DOHH2 (cell line): ENCODE measurements at regions not wholly inside any gene's neighbourhood (a gene's known extent, or its start where the extent isn't known, plus 50 kb on each side); places are given as distances from the start of the nearest gene placed in this dataset.

Experiments
- H3F3A ChIP-seq: fragments of 200-600 bp; sonication (generic), shearing (Covaris generic); 2 replicates; pipeline ENCODE4 v1.6.0; 2016; ENCODE audit warnings: antibody characterized with exemption, mild to moderate bottlenecking; ENCODE audit not compliant: control insufficient read depth, insufficient read depth
- H3K27ac ChIP-seq: fragments of 200-600 bp; sonication (generic); 2 replicates; pipeline ENCODE4 v1.5.1; 2014; ENCODE audit warnings: low read depth, mild to moderate bottlenecking, low read length, moderate library complexity
- H3K27me3 ChIP-seq: fragments of 200-600 bp; sonication (generic); 2 replicates; pipeline ENCODE4 v1.6.1; 2014; ENCODE audit warnings: mild to moderate bottlenecking, low read length, mixed read lengths; ENCODE audit not compliant: control insufficient read depth
- H3K36me3 ChIP-seq: fragments of 200-600 bp; sonication (generic); 2 replicates; pipeline ENCODE4 v1.6.1; 2014; ENCODE audit warnings: mild to moderate bottlenecking, low read length, moderate library complexity, mixed read lengths; ENCODE audit not compliant: control insufficient read depth
- H3K4me1 ChIP-seq: fragments of 200-600 bp; sonication (generic); 2 replicates; pipeline ENCODE4 v1.6.1; 2014; ENCODE audit warnings: mild to moderate bottlenecking, low read length, mixed read lengths; ENCODE audit not compliant: control insufficient read depth
- H3K4me2 ChIP-seq: fragments of 200-600 bp; sonication (generic); 2 replicates; pipeline ENCODE4 v1.6.0; 2014; ENCODE audit warnings: mild to moderate bottlenecking, low read length, moderate library complexity
- H3K4me3 ChIP-seq: fragments of 200-600 bp; sonication (generic); 2 replicates; pipeline ENCODE4 v1.5.1; 2014; ENCODE audit warnings: mild to moderate bottlenecking, low read length, mixed read lengths
- H3K79me2 ChIP-seq: fragments of 200-600 bp; sonication (generic); 2 replicates; pipeline ENCODE4 v1.6.1; 2014; ENCODE audit warnings: mild to moderate bottlenecking, low read length, mixed read lengths; ENCODE audit not compliant: control insufficient read depth
- H3K9me2 ChIP-seq: fragments of 200-600 bp; sonication (generic); replicated peaks from 2 replicates; pipeline ENCODE4 v1.6.1; 2014; ENCODE audit warnings: mild to moderate bottlenecking, low read length, mixed read lengths; ENCODE audit not compliant: control insufficient read depth
- H3K9me3 ChIP-seq: fragments of 200-600 bp; sonication (generic); 2 replicates; pipeline ENCODE4 v1.6.1; 2014; ENCODE audit warnings: antibody characterized with exemption, low read length, mixed read lengths; ENCODE audit not compliant: control insufficient read depth, insufficient read depth
- H4K20me1 ChIP-seq: fragments of 200-600 bp; sonication (generic); 2 replicates; pipeline ENCODE4 v1.6.0; 2014; ENCODE audit warnings: low read depth, mild to moderate bottlenecking, antibody characterized with exemption, low read length, moderate library complexity; ENCODE audit not compliant: control insufficient read depth, insufficient read depth
- EZH2phosphoT487 ChIP-seq: fragments of 200-600 bp; sonication (generic); IDR thresholded peaks from 2 replicates; pipeline ENCODE4 v1.6.1; 2017; ENCODE audit warnings: borderline replicate concordance, mild to moderate bottlenecking, antibody characterized with exemption, low read length, moderate library complexity, mixed read lengths
- TF ChIP-seq, protein P1 (sequence below): fragments of 200-600 bp; sonication (generic); IDR thresholded peaks from one replicate; pipeline ENCODE4 v1.5.1; 2014; ENCODE audit warnings: antibody characterized with exemption, mild to moderate bottlenecking, low read depth, low read length; ENCODE audit not compliant: poor library complexity, severe bottlenecking

DNA sequence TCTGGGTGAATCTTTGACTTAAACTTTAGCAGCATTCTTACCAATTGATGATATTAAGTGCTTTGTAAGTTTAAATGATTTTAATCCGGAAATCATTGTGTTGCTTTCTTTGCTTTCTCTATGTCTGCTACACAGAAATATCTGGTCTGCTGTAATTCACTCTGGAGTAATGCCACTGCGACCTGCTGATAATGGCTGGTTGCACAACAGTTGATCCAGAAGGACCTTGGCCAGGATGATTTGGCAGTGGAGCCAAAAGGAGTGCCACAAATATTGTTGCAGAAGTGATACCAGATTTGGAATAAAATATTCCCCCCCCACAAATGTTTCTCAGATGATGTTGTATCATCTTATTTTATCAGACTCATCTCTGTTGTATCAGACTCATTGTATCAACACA, 2063.9 kb downstream of the MRPL39 start:
- no peaks in the 10 kb centered on the region for H3K27me3 ChIP-seq
- no peaks in the 10 kb centered on the region for H3K9me3 ChIP-seq
- H3K4me3 ChIP-seq = no peak overlapping the region
- no peaks in the 10 kb centered on the region for H3K4me1 ChIP-seq
- H3K4me2 ChIP-seq = no peak overlapping the region
- H3F3A ChIP-seq = no peaks in the 10 kb centered on the region
- TF ChIP-seq EZH2phosphoT487 = no peak
- TF ChIP-seq, protein P1, sequence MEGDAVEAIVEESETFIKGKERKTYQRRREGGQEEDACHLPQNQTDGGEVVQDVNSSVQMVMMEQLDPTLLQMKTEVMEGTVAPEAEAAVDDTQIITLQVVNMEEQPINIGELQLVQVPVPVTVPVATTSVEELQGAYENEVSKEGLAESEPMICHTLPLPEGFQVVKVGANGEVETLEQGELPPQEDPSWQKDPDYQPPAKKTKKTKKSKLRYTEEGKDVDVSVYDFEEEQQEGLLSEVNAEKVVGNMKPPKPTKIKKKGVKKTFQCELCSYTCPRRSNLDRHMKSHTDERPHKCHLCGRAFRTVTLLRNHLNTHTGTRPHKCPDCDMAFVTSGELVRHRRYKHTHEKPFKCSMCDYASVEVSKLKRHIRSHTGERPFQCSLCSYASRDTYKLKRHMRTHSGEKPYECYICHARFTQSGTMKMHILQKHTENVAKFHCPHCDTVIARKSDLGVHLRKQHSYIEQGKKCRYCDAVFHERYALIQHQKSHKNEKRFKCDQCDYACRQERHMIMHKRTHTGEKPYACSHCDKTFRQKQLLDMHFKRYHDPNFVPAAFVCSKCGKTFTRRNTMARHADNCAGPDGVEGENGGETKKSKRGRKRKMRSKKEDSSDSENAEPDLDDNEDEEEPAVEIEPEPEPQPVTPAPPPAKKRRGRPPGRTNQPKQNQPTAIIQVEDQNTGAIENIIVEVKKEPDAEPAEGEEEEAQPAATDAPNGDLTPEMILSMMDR = no peak
- no peaks in the 10 kb centered on the region for H3K9me2 ChIP-seq
- no peaks in the 10 kb centered on the region for H4K20me1 ChIP-seq
- no peak overlapping the region for H3K27ac ChIP-seq
- H3K79me2 ChIP-seq = no peaks in the 10 kb centered on the region
- H3K36me3 ChIP-seq = no peaks in the 10 kb centered on the region

DNA sequence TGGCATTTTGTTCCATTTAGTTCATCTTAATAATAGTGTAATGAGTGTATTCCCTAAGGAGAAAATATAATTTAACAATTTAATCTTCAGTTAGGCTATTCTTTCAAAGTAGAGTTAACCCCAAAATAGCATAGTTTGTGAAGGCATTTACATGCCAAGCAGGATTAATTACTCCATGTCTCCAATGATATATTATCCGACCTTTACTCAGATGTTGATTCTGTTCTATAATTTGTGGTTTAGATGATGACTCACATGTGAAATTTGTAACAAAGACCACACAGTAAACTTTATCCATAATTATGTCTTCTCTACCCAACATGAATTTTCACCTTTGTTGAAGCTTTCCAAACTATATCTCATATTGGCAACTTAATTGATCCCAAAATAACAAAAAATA, 2065.2 kb downstream of the MRPL39 start:
- H4K20me1 ChIP-seq = no peaks in the 10 kb centered on the region
- no peaks in the 10 kb centered on the region for H3K79me2 ChIP-seq
- no peak for TF ChIP-seq EZH2phosphoT487
- TF ChIP-seq, protein P1 = no peak
- no peak overlapping the region for H3K4me2 ChIP-seq
- no peaks in the 10 kb centered on the region for H3F3A ChIP-seq
- H3K9me2 ChIP-seq = no peaks in the 10 kb centered on the region
- no peaks in the 10 kb centered on the region for H3K9me3 ChIP-seq
- H3K27me3 ChIP-seq = no peaks in the 10 kb centered on the region
- H3K36me3 ChIP-seq = no peaks in the 10 kb centered on the region
- H3K4me1 ChIP-seq = no peaks in the 10 kb centered on the region
- no peak overlapping the region for H3K4me3 ChIP-seq
- no peak overlapping the region for H3K27ac ChIP-seq

DNA sequence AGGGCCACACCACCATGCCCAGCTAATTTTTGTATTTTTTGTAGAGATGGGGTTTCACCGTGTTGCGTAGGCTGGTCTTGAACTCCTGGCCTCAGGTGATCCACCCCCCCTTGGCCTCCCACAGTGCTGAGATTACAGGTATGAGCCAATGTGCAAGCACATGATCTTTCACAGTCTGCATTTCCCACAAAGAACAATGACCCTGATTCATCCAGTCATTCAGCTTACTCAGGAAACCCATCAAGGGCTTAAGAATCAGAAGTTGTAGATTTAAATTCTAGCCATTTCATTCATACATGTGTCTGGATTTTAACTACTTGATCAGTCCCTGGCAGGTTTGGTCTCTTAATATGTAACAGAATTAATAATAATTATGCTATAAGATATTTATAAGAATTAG, 2065.7 kb downstream of the MRPL39 start:
- Histone ChIP-seq H3K27me3 (no peaks in the 10 kb centered on the region), H3K4me2 (no peak overlapping the region), H3K36me3 (no peaks in the 10 kb centered on the region), H3K9me3 (0 out of 2 replicates have a peak, but pooled peaks cover under 1% of the 10 kb centered on the region), H3K27ac (no peak overlapping the region), H3K4me1 (no peaks in the 10 kb centered on the region), H3K4me3 (no peak overlapping the region), H3K79me2 (no peaks in the 10 kb centered on the region), H3F3A (no peaks in the 10 kb centered on the region), H4K20me1 (no peaks in the 10 kb centered on the region), H3K9me2 (no peaks in the 10 kb centered on the region)
- no peak for TF ChIP-seq EZH2phosphoT487
- TF ChIP-seq, protein P1 = no peak

DNA sequence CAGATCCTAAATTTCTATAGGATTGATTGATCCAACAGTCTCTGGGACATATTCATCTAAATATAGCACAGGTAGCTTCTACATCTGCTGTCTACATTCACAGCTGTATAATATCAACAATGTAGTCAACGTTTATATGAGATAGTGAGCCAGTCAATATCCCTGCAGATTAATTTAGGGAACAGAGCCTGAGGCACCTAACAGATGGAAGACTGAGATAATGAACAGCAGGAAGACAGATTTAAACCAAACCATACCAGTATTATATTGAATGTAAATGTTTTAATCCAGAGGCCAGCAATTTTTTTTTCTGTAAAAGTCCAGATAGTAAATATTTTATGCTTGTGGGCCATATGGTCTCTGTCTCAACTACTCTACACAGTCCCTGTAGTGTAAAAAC, 2072.4 kb downstream of the MRPL39 start:
- Histone ChIP-seq H3K9me3 (0 out of 2 replicates have a peak, but pooled peaks cover 3% of the 10 kb centered on the region), H3K4me1 (no peaks in the 10 kb centered on the region), H3K36me3 (no peaks in the 10 kb centered on the region), H3K9me2 (no peaks in the 10 kb centered on the region), H3K79me2 (no peaks in the 10 kb centered on the region), H3K4me2 (no peak overlapping the region), H3K27ac (no peak overlapping the region), H3F3A (no peaks in the 10 kb centered on the region), H3K4me3 (no peak overlapping the region), H3K27me3 (no peaks in the 10 kb centered on the region), H4K20me1 (no peaks in the 10 kb centered on the region)
- TF ChIP-seq, protein P1 = no peak
- TF ChIP-seq EZH2phosphoT487 = no peak
